ENCODE measurements at regions not wholly inside any gene's neighbourhood (a gene's known extent, or its start where the extent isn't known, plus 50 kb on each side); places are given as distances from the start of the nearest gene placed in this dataset.

DNA sequence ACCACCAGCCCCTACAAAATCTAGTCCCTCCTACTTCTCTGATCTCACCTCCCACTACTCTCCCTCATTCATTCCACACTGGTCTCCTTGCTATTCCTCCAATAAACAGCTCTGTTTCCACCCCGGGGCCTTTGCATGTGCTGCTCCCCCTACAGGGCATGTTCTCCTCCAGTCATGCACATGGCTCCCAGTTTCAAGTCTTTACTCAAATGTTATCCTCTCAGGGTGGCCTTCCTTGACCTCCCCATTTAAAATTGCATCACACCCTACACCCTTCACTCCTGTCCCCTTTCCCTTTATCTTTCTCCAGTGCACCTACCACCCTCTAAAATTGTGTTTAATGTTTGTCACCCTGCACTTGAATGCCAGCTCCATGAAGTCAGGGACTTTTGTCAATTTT is 174.5 kb downstream of the MRPL14 start (continued):
- TF ChIP-seq BCOR (IDR thresholded peaks at IDR 0.05) (peak; percentile 99), FOXJ3 (CRISPR knock-in tag; IDR thresholded peaks at IDR 0.05) (no peak), L3MBTL2 (IDR thresholded peaks at IDR 0.05) (peak; percentile 55), FOXM1 (IDR thresholded peaks at IDR 0.05; ENCODE audit: low read depth) (peak; percentile 29; the same call in 1 of the 2 replicates), FOXM1 (CRISPR knock-in tag; IDR thresholded peaks at IDR 0.05; ENCODE audit: low read depth) (no peak), NR2F6 (CRISPR knock-in tag; IDR thresholded peaks at IDR 0.05) (no peak), MYC (IDR thresholded peaks at IDR 0.05; ENCODE audit: low read depth, low read length) (peak; percentile 73), MYC (CRISPR knock-in tag; IDR thresholded peaks at IDR 0.05; ENCODE audit: borderline replicate concordance, low read depth) (no peak), ZNF121 (CRISPR knock-in tag; conservative IDR thresholded peaks at IDR 0.05) (peak; percentile 62), RAD21 (CRISPR knock-in tag; conservative IDR thresholded peaks at IDR 0.05 in 1 of 2, IDR thresholded peaks at IDR 0.05 in 1 of 2) (peak in 1 of 2 experiments; percentile 46; a peak in 2 of 4 replicates), DMBX1 (CRISPR knock-in tag; IDR thresholded peaks at IDR 0.05; ENCODE audit: borderline replicate concordance) (peak; percentile 59; the same call in 1 of the 2 replicates), CBX3 (IDR thresholded peaks at IDR 0.05; ENCODE audit: borderline replicate concordance in 1 of 2, low read length in 2 of 2) (peak in 1 of 2 experiments; percentile 85; a peak in 1 of 3 replicates), SMC3 (conservative IDR thresholded peaks at IDR 0.05; ENCODE audit: insufficient read depth, low read depth, low read length) (no peak), HDAC1 (IDR thresholded peaks at IDR 0.05) (peak; percentile 56 to 82)
- TF ChIP-seq, protein P1, sequence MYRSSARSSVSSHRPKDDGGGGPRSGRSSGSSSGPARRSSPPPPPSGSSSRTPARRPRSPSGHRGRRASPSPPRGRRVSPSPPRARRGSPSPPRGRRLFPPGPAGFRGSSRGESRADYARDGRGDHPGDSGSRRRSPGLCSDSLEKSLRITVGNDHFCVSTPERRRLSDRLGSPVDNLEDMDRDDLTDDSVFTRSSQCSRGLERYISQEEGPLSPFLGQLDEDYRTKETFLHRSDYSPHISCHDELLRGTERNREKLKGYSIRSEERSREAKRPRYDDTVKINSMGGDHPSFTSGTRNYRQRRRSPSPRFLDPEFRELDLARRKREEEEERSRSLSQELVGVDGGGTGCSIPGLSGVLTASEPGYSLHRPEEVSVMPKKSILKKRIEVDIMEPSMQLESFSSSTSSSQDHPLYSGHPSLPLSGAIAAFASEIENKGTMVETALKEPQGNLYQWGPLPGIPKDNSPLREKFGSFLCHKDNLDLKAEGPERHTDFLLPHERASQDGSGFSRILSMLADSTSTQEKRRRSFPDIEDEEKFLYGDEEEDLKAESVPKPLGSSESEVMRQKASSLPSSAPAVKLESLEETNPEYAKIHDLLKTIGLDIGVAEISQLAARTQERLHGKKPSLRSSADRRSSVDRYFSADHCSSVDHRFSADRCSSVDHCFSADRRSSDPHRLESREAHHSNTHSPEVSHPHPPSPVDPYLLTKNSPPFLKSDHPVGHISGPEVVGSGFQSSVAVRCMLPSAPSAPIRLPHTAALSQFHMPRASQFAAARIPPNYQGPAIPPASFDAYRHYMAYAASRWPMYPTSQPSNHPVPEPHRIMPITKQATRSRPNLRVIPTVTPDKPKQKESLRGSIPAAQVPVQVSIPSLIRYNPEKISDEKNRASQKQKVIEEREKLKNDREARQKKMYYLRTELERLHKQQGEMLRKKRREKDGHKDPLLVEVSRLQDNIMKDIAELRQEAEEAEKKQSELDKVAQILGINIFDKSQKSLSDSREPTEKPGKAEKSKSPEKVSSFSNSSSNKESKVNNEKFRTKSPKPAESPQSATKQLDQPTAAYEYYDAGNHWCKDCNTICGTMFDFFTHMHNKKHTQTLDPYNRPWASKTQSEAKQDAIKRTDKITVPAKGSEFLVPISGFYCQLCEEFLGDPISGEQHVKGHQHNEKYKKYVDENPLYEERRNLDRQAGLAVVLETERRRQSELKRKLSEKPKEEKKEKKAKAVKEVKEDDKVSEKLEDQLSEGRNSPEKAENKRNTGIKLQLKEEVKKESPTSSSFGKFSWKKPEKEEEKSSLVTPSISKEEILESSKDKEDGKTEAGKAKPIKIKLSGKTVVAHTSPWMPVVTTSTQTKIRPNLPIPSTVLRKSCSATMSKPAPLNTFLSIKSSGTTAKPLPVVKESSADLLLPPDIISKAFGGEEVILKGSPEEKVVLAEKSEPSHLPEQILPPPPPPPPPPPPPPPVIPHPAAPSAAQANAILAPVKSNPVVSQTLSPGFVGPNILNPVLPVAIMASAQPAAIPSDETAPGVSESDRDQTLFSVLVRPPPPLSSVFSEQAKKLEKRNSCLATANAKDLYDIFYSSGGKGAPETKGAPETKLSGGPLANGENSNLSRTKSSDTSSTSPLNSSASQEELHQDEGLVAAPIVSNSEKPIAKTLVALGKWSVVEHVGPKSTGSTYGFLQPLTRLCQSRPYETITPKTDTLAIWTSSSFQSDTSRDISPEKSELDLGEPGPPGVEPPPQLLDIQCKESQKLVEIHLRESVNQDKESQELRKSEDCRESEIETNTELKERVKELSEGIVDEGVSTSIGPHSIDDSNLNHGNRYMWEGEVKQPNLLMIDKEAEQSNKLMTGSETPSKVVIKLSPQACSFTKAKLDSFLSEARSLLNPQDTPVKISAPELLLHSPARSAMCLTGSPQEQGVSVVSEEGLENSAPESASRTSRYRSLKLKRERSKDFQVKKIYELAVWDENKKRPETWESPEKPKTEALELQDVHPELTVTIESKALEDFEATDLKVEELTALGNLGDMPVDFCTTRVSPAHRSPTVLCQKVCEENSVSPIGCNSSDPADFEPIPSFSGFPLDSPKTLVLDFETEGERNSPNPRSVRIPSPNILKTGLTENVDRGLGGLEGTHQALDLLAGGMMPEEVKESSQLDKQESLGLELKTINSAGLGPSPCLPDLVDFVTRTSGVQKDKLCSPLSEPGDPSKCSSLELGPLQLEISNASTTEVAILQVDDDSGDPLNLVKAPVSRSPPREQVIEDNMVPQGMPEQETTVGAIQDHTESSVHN (IDR thresholded peaks at IDR 0.05; ENCODE audit: borderline replicate concordance in 1 of 2, low read depth in 1 of 2), result peak in 1 of 2 experiments; percentile 36; a peak in 1 of 4 replicates
- TF ChIP-seq, protein P2, sequence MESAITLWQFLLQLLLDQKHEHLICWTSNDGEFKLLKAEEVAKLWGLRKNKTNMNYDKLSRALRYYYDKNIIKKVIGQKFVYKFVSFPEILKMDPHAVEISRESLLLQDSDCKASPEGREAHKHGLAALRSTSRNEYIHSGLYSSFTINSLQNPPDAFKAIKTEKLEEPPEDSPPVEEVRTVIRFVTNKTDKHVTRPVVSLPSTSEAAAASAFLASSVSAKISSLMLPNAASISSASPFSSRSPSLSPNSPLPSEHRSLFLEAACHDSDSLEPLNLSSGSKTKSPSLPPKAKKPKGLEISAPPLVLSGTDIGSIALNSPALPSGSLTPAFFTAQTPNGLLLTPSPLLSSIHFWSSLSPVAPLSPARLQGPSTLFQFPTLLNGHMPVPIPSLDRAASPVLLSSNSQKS (CRISPR knock-in tag; IDR thresholded peaks at IDR 0.05), result no peak
- TF ChIP-seq, protein P3, sequence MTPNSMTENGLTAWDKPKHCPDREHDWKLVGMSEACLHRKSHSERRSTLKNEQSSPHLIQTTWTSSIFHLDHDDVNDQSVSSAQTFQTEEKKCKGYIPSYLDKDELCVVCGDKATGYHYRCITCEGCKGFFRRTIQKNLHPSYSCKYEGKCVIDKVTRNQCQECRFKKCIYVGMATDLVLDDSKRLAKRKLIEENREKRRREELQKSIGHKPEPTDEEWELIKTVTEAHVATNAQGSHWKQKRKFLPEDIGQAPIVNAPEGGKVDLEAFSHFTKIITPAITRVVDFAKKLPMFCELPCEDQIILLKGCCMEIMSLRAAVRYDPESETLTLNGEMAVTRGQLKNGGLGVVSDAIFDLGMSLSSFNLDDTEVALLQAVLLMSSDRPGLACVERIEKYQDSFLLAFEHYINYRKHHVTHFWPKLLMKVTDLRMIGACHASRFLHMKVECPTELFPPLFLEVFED (CRISPR knock-in tag; conservative IDR thresholded peaks at IDR 0.05), result peak; percentile 77; the same call in 1 of the 2 replicates

Data from K562 (cell line).